ENCODE measurements at regions not wholly inside any gene's neighbourhood (a gene's known extent, or its start where the extent isn't known, plus 50 kb on each side); places are given as distances from the start of the nearest gene placed in this dataset.

DNA sequence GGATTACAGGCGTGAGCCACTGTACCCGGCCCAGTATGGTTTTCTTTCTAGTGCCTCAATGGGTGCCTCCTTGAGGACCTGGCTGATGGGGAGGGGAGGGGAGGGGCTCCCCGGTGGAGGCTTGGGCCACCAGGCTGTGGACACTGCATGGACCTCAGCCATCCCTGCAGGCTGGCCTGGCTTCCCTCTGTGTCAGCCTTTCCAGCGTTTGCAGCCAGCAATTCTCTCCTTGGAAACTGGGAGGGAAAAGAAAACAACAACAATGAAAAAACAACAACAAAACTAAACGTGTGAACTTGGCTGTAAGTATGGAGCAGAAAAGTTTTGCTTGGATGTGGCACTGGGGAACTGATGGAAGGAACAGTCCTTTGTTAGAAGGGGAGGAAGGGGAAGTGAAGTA, 159.3 kb downstream of the GLI2 start (continued):
- TF ChIP-seq, protein P1, sequence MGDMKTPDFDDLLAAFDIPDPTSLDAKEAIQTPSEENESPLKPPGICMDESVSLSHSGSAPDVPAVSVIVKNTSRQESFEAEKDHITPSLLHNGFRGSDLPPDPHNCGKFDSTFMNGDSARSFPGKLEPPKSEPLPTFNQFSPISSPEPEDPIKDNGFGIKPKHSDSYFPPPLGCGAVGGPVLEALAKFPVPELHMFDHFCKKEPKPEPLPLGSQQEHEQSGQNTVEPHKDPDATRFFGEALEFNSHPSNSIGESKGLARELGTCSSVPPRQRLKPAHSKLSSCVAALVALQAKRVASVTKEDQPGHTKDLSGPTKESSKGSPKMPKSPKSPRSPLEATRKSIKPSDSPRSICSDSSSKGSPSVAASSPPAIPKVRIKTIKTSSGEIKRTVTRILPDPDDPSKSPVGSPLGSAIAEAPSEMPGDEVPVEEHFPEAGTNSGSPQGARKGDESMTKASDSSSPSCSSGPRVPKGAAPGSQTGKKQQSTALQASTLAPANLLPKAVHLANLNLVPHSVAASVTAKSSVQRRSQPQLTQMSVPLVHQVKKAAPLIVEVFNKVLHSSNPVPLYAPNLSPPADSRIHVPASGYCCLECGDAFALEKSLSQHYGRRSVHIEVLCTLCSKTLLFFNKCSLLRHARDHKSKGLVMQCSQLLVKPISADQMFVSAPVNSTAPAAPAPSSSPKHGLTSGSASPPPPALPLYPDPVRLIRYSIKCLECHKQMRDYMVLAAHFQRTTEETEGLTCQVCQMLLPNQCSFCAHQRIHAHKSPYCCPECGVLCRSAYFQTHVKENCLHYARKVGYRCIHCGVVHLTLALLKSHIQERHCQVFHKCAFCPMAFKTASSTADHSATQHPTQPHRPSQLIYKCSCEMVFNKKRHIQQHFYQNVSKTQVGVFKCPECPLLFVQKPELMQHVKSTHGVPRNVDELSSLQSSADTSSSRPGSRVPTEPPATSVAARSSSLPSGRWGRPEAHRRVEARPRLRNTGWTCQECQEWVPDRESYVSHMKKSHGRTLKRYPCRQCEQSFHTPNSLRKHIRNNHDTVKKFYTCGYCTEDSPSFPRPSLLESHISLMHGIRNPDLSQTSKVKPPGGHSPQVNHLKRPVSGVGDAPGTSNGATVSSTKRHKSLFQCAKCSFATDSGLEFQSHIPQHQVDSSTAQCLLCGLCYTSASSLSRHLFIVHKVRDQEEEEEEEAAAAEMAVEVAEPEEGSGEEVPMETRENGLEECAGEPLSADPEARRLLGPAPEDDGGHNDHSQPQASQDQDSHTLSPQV (IDR thresholded peaks at IDR 0.05): no peak
- TF ChIP-seq CHD2 (IDR thresholded peaks at IDR 0.05; ENCODE audit: borderline replicate concordance, low read depth, low read length): no peak

DNA sequence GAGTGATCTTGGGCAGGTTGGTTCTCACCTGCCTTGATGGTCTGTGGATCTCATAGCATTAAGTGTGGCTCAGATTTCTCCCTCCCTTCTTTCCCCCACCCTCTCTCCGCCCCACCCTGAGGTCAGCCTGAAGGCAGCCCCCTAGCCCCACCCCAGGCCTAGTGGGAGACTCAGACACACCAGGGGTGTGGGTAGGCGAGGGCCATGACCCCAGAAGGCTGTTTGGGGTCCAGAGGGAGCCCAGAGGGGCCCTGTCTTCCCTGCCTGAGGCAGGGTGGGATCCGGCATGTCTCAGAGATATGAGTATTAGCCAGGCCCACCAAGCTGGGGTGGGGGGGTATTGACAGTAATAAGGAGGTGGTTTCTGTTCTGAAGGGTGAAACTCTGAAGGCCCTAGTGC, 160.5 kb downstream of the GLI2 start:
- Histone ChIP-seq H4K20me1 (ENCODE audit: control insufficient read depth, insufficient read depth) (no peaks in the 10 kb centered on the region), H3K79me2 (ENCODE audit: control insufficient read depth, insufficient read depth, low read length) (no peaks in the 10 kb centered on the region), H3K36me3 (ENCODE audit: control insufficient read depth in 2 of 2, insufficient read depth in 2 of 2, low read length in 1 of 2) (no peaks in the 10 kb centered on the region), H3K27ac (ENCODE audit: control insufficient read depth, insufficient read depth) (no peak overlapping the region), H3K9me3 (replicated peaks; ENCODE audit: control insufficient read depth, insufficient read depth, low read length) (no peaks in the 10 kb centered on the region), H3K4me3 (no peak overlapping the region), H3K4me1 (ENCODE audit: control insufficient read depth, insufficient read depth, low read length) (no peaks in the 10 kb centered on the region), H3K9ac (ENCODE audit: control insufficient read depth, insufficient read depth, low read length) (no peak overlapping the region), H3K27me3 (replicated peaks in 1 of 2; ENCODE audit: control insufficient read depth in 2 of 2, insufficient read depth in 2 of 2, low read length in 1 of 2) (peaks cover 0 to 5% of the 10 kb centered on the region in 2 experiments; a peak in 2 of 4 replicates), H2AFZ (ENCODE audit: control insufficient read depth, low read depth, low read length) (no peak overlapping the region), H3K4me2 (ENCODE audit: control insufficient read depth, insufficient read depth) (no peak overlapping the region)
- DNase-seq (ENCODE audit: low read depth, low spot score): no peak
- SMC1A ChIA-PET (ENCODE audit: uncharacterized antibody, unreplicated experiment): no interaction called here
- in situ Hi-C loops (cut with MboI) (no loop called here), intact Hi-C loops (cut with micrococcal nuclease; ENCODE audit: unreplicated experiment) (no loop called here)
- no TSS peak for BruUV-seq (replicated peaks)
- TF ChIP-seq, protein P2, sequence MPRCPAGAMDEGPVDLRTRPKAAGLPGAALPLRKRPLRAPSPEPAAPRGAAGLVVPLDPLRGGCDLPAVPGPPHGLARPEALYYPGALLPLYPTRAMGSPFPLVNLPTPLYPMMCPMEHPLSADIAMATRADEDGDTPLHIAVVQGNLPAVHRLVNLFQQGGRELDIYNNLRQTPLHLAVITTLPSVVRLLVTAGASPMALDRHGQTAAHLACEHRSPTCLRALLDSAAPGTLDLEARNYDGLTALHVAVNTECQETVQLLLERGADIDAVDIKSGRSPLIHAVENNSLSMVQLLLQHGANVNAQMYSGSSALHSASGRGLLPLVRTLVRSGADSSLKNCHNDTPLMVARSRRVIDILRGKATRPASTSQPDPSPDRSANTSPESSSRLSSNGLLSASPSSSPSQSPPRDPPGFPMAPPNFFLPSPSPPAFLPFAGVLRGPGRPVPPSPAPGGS (IDR thresholded peaks at IDR 0.05; ENCODE audit: borderline replicate concordance, insufficient read depth, low read depth, low read length, poor library complexity, severe bottlenecking): no peak
- TF ChIP-seq RBBP5 (conservative IDR thresholded peaks at IDR 0.05): no peak
- CTCF ChIA-PET: no interaction called here
- 15% methylated on average over 3 of the region's 3 CpGs for WGBS (ENCODE audit: insufficient coverage, insufficient replicate concordance, low lambda C conversion rate, missing lambda C conversion rate)
- ATAC-seq: no peak
- RAD21 ChIA-PET (ENCODE audit: unreplicated experiment): no interaction called here
- no peak for FAIRE-seq
- POLR2A ChIA-PET: no interaction called here
